Panc1 (cell line): ENCODE measurements at regions not wholly inside any gene's neighbourhood (a gene's known extent, or its start where the extent isn't known, plus 50 kb on each side); places are given as distances from the start of the nearest gene placed in this dataset.

Source experiments
- POLR2AphosphoS5 ChIP-seq: IDR thresholded peaks from 2 replicates; pipeline ENCODE4 v1.6.1; 2012; ENCODE audit warnings: mild to moderate bottlenecking, low read depth, low read length, moderate library complexity
- TF ChIP-seq, protein P1 (sequence below): fragments of 450-650 bp; IDR thresholded peaks from 2 replicates; pipeline ENCODE4 v1.5.1; 2017; ENCODE audit warnings: mild to moderate bottlenecking

GRCh38 chr2:8525582-8526402 is 156.1 kb upstream of the ID2 start:
- TF ChIP-seq, protein P1, sequence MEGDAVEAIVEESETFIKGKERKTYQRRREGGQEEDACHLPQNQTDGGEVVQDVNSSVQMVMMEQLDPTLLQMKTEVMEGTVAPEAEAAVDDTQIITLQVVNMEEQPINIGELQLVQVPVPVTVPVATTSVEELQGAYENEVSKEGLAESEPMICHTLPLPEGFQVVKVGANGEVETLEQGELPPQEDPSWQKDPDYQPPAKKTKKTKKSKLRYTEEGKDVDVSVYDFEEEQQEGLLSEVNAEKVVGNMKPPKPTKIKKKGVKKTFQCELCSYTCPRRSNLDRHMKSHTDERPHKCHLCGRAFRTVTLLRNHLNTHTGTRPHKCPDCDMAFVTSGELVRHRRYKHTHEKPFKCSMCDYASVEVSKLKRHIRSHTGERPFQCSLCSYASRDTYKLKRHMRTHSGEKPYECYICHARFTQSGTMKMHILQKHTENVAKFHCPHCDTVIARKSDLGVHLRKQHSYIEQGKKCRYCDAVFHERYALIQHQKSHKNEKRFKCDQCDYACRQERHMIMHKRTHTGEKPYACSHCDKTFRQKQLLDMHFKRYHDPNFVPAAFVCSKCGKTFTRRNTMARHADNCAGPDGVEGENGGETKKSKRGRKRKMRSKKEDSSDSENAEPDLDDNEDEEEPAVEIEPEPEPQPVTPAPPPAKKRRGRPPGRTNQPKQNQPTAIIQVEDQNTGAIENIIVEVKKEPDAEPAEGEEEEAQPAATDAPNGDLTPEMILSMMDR: no peak
- no peak for TF ChIP-seq POLR2AphosphoS5
